ENCODE measurements at regions not wholly inside any gene's neighbourhood (a gene's known extent, or its start where the extent isn't known, plus 50 kb on each side); places are given as distances from the start of the nearest gene placed in this dataset.
"Not testable (repeated sequence)": the region's sequence is repeated elsewhere in the genome, so short reads cannot be mapped to it uniquely, and the experiment has no call there.

DNA sequence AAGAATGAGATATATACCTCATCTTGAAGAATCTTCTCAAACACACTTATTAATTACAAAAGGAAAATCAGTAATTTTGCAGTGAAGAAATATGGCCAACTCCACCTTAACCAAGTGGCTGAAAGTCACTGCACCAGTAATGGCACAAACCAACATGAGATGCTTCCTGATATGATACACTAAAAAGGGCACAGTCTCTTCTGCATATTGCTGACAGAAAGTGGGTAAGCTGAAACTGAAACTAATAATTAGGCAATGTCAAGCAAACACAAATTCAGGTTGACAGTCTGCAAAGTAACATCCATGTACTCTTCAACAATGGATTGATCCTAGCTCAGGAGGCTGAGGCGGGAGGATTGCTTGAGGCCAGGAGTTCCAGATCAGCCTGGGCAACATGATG is 56.1 kb downstream of the ZNF22 start:
- DNase-seq (ENCODE audit: low spot score), result not testable (repeated sequence)

DNA sequence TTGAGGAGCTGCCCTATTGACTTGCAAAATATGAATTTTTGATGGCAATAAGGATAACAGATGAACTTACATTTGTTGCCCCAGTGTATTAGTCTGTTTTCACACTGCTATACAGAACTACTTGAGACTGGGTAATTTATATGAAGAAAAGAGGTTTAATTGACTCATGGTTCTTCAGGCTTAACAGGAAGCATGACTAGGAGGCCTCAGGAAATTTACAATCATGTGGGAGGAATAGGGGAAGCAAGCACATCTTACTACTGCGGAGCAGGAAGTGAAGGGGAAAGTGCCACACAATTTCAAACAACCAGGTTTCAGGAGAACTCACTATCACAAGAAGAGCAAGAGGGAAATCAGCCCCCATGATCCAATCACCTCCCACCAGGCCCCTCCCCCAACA is 57.9 kb downstream of the ZNF22 start:
- no peak for DNase-seq (ENCODE audit: low spot score)

DNA sequence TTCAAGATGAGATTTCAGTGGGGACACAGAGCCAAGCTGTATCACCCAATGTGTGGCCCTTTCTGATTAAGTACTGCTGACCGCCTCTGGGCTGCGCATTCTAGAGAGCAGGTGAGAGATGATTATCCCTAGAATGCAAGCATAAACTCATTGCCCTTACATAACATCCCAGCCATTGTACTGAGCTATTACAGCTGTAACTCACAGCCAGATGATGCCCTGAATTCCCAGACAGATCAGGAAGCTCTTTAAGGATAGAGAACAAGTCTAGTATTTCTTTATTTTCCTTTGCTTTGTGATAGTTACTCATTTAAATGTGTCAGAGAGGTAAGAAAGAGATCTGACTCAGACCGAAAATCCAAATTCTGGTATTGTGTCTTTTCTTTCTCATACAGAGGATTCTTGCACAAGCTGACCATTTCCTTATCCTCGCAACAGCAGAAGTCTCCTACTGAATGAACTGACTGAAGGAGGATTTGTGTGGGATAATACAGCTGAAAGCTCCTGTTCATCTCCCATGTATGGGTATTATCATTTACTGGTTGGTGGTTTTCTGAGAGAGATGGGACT is 58.4 kb downstream of the ZNF22 start:
- DNase-seq (ENCODE audit: low spot score), result no peak

DNA sequence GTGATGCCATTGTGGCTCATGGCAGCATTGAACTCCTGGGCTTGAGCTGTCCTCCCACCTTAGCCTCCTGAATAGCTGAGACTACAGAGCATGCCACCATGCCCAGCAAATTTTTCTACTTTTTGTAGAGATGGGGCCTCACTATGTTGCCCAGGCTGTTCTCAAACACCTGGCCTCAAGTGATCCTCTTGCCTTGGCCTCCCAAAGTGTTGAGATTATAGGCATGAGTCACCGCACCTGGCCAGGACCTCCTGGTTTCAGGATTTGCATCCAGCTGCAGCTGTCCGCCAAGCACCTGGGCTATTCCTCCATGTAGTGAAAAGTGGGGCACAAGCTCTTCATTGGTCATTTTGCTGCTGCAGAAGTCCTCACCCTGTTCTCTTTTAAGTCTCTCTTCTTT is 58.9 kb downstream of the ZNF22 start:
- no peak for DNase-seq (ENCODE audit: low spot score)

DNA sequence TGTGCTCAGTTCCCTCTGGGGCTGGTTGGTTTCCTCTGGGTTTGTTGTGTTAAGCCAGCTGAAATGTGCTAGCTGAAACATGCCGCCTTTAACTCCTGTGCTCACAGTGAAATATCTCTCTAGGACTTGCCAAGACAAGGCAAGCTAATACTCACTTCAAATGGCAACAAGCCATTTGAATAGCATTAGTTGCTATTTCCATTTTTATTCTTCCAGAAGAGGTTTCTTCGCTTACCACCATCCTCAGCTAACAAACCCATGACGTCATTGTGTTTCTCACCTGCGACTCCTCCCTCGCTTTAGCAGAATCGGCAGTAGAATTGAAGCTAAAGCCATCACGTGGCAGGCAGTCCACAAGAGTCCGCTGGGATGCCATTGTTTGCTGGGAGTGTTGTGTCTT is 61.3 kb downstream of the ZNF22 start:
- no peak for DNase-seq (ENCODE audit: low spot score)

DNA sequence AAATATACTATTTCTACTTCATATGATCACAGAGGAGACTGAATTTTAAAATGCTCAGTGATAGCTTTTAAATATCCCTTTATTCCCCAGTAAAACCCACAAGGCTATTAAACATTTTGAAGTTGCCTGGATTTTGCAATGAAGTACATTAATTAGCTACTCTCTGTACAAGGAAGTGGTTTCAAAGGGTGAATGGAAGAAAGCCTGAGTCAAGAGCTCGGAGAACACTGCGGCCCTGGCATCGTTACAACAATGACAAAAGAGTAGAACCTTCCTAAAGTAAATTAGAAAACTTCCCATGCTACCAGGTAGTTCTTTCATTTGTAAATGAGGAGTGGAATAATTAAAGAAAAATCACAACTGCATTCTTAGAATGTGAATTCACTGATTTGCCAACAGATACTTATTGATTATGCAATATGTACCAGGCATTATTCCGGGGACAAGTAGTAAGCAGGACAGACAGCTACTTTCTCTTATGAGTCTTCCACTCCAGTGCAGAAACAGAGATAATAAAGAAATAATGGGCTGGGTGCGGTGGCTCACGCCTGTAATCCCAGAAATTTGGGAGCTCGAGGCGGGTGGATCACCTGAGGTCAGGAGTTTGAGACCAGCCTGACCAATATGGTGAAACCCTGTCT is 63.0 kb downstream of the ZNF22 start:
- no peak for DNase-seq (ENCODE audit: low spot score)

DNA sequence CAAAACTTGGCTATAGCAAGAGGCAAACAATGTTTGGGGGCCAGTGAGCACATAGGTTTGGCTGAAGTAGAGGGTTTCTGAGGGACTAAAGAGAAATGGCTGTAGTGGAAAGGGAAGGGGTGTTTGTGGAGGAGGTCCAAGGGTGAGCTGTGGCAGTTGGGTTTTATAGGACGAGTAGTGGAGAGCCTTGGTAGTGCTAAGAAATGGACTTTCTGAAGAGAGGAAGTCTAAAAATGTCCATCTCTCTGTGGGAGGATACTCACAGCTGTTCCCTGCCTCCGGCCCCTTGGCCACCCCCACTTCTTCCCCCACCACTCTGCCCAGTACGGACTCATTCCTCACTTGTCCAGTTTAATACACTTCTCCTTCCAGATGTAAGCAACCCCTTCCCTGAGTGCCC is 64.3 kb downstream of the ZNF22 start:
- DNase-seq (ENCODE audit: low spot score), result no peak

DNA sequence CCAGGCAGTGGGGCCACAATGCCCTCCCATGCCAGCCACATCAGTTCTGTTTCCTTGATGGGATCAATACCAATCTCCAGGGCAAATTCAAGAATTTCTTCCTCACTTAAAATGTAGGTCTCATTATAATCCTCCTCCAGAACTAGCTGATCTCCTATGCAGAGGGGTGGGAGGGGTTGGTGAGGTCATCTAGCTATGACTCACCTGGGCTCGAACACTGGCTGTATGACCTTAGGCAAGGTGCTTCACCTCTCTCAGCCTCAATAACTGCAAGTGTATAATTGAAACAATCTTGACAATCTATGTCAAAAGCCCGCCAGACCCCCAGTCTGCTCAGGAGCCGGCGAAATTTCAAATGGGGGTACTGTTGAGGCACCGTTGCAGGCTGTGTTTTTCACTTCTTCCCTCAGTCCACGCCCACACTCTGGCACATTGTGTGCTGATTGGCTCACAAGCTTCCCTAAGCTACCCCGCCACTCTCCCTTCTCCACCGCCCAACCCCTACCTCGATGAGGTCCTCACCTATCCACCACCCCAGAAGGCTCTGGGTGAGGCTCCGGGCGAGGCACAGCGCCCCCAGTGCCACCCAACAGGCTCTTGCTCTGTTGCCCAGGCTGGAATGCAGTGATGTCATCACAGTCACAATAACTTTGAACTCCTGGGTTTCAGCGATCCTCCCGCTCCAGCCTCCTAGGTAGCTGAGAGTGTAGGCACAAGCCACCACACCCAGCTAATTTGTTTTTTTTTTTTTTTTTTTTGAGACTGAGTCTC is 70.5 kb downstream of the ZNF22 start:
- no peak for DNase-seq (ENCODE audit: low spot score)

DNA sequence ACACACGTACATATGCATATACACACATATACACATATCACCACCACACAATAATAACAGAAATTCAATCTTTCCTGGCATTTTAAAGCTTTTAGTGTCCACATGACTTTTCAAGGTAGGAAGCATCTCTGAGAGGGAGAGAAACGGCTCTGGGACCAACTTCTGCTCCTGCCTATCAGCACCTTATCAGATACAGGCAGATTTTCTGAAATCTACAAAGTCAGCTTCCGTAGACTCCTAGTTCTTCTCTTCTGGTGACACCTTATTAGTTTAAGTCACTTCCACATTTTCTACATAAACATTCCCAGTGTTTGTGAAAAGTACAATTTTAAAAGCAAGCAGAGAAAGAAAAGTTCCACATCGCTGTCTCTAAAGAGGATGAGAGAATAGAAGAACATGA is 74.5 kb downstream of the ZNF22 start:
- no peak for DNase-seq (ENCODE audit: low spot score)

DNA sequence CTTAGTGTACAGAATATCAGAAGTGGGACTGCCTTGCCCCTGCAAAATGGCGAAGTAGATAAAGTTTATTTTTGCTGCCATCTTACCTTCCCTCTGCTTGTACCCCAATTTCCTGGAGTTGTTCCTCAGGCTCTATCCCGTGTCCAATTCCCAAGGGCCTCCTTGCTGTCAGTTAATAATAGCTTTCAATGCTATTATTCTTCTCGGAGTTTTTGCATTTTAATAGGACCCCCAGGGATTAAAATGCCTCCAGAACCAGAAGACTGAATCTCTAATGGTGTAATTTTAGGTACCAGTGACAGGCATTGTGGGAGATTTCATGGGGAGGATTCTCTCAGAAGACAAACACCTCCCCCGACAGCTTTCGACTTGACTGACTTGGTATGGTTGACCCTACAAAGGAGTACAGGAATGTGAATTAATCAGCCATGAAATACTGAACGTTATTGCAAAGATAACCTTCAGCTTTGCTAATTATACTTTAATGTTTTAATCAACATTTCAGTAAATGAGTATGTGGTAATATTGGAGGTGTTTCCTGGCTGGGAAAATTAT is 75.2 kb downstream of the ZNF22 start:
- no peak for DNase-seq (ENCODE audit: low spot score)

DNA sequence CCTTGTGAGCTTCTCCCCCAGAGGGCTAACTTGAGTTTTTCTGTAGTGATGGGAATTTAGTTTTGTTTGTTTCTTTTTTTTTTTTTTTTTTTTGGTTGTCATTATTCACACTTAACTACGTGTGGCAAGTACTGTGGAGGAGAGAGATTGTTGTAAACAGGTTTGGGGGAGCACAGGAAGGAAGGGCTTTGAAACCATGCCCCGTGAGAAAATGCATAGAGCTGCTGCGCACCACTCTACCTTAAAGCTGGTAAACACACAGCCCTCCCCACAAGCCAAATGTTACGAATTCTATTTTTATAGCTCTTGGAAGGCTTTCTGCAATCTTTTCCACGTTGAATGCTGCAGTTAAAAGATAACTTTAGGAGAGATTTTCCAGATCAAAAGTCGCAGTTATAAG is 76.2 kb downstream of the ZNF22 start:
- no peak for DNase-seq (ENCODE audit: low spot score)

DNA sequence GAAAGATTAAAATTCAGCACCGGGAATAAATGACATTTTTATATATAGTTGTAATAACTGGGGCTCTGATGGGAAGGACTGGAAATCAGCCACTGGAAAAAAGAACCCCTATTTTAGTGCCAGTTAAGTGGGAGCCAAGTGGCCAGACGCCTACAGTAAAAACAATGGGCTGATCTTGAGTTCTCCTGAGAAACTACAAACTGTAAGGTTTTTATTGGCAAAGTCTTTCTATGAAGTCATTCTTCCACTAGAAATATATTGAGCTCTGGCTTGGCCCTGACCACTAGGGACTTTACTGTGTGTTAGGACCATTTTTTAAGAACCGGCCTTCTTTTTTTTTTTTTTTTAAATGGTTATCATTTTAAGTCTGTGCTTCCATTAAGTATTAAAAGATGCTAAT is 79.6 kb downstream of the ZNF22 start:
- DNase-seq (ENCODE audit: low spot score), result no peak

DNA sequence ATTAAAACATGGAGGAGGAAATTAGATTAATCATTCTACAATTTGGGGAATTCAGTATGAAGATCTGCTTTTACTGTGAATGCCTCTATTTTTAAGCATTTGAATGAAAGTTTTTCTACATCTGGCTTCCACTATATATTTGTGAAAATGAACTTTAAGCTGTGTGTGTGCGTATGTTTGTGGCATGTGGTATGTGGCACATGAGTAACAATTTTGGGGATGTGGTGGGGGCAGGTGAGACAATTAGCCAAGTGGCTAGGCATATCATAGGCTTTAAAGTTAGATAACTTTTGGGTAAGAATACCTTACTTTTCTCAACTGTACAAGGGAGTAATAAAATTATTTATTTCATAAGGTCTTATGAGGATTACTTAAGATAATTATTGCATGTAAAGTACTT is 81.5 kb downstream of the ZNF22 start:
- DNase-seq (ENCODE audit: low spot score), result no peak

DNA sequence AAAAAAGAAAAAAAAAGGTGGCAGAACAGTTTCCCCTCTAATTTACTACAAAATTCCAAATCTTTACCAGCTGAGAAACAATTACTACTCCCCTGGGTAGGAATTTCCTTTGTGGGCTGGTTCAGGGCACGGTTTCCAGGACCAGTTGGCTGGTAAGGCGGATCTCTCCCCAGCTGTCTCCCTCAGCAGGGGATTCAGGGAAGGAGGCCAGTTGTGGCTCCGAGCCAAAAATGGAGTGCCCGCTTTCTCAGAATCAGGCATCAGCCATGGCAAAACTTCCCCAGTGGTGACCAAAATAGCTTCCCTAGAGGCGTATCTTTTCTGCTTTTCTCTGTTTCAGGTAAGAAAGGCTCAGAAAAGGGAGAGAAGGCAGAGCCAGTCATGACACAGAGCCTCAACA is 91.2 kb downstream of the ZNF22 start:
- DNase-seq (ENCODE audit: low spot score), result no peak

DNA sequence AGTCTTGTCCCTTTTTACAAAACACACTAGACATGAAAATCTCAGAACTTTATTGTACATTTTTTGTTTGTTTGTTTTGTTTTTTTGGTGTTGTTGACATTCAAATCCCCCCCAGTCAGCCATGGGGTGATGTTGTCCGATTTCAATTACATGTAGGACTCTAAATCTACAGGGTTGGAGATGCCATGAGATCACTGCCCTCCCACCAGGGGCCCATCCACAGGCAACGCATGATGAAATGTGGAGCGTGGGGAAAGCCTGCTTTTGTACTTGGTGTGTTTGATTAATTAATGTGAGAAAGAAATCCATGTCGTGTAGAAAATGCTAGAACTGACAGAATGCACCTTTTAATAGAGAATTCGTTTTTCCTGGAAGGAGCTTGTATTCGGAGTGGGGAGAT is 93.2 kb downstream of the ZNF22 start:
- no peak for DNase-seq (ENCODE audit: low spot score)

DNA sequence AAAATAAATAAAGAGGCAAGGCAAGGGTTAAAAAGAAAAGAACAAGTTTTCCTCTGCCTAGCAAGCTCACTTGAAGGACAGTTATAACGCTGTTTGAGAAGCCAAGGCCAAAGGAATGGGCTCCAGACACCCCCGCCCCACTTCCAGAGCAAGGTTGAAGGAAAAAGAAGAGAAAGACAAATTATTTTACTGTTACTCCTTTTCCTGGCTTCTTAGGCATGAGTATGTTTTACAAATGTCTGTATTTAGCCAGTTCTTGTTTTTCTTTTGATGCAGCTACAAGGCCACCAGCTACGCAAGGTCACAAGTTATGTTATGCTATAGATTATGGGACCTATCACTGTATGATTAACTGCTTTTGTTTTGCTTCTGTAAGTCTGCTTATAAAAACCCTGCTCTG is 94.6 kb downstream of the ZNF22 start:
- no peak for DNase-seq (ENCODE audit: low spot score)

DNA sequence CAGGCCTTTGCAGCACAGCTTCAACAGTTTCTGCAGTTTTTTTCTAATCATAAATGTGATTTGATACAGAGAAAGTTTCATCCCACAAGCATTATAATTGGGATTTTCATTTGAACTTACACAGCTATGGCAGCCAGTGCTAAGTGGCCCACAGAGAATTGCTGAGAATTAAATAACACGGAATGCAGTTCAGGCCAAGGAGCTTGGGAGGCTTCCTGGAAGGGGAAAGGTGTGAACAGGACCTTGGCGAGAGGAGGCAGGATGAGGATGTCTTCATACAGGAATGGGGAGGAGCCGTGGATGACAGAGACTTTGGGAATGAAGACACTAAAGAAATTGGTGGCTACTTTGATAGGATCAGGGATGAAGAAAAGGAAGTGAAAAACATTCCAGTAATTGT is 95.3 kb downstream of the ZNF22 start:
- no peak for DNase-seq (ENCODE audit: low spot score)

DNA sequence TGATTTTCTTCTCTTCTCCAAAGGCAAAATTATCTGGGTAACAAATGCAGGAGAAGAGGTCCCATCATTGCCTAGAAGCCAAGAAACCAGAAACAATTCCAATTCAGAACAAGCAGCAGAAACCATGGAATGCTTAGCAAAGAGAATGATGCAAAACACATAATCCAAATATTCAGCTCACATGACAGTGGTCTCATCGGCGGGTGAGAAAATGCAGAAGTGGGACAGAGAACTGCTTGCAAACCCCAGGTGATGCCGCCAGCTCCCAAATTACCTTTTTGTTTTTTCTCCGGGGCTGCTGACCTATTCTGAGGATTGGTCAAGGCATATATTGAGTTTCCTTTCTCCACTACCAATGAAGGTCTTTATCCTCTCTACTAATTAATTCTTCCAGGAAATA is 99.7 kb downstream of the ZNF22 start:
- no peak for DNase-seq (ENCODE audit: low spot score)

DNA sequence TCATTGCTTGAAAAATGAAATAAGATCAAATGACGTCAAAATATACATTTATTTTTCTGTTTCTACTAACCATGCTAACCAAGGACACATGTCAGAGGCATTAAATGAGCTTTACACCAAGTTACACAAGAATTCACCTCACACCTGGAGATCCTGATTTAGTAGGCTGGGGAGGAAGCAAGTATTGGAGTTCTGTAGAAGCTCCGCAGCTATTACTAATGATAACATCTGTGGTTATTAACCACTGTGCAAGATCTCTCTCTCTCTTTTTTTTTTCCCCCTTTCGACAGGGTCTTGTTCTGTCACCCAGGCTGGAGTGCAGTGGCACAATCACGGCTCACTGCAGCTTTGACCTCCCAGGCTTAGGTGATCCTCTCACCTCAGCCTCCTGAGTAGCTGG is 104.0 kb downstream of the ZNF22 start:
- DNase-seq (ENCODE audit: low spot score), result no peak

DNA sequence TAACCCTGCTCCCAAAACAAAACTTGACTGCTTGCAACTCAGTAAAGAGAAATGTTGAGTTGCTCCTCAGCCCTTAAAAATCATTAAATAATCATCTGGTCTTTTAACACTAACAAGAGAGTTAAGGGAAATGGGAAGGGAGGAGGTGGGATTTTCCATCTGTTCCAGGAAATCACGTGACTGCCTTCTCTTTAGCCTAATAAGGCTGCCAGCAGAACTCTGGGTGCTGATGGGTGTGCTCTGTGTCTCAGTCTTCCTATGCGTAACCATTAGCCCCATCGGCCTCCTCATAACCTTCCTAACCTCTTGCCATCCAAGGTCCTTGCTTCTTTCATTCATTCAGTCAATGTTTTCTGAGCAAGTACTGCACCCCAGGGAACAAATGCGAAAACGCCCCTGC is 104.6 kb downstream of the ZNF22 start:
- not testable (repeated sequence) for DNase-seq (ENCODE audit: low spot score)

DNA sequence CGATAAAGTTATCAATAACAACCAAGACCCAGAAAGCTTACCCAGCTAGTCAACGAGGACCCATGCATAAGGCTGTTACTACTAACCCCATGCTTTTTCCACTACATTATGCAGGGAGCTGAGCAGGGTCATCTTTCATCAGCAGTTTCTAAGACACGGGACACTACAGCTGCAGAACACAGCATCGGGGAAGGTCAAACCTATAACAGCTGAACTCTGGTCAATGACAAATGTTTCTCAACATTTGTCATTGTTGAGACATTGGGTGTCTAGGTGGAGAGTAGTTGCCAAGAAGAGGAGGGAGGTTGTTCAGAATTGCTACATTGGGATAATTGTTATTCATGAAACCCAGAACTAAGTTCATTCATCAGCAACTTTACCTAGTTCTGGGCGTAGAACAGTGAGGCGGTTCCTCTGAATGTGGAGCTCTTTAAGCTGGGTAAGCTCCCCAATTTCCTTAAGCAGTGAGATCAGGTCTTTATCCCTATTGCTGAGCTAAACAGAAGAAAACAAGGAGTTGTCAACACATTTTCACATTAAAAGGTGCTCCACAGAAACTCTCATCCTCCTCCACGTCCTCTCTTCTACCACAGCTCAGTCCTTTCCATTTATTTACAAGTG is 105.6 kb downstream of the ZNF22 start:
- no peak for DNase-seq (ENCODE audit: low spot score)

DNA sequence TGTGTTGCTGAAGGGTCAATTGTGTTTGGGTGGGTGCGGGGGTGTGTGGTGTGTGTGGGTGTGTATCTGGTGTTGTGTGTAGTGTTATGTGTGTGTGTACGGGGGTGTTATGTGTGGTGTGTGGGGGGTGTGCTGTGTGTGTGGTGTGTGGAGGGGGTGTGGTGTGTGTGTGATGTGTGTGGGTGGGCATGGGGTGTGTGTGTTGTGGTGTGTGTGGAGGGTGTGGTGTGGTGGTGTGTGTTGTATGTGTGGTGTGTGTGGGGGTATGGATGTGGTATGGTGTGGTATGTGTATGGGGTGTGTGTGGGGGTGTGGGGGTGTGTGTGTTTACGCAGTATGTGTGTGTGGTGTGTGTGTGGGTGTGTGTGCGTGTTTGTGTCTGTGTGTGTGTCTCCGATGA is 110.8 kb downstream of the ZNF22 start:
- DNase-seq (ENCODE audit: low spot score), result no peak

DNA sequence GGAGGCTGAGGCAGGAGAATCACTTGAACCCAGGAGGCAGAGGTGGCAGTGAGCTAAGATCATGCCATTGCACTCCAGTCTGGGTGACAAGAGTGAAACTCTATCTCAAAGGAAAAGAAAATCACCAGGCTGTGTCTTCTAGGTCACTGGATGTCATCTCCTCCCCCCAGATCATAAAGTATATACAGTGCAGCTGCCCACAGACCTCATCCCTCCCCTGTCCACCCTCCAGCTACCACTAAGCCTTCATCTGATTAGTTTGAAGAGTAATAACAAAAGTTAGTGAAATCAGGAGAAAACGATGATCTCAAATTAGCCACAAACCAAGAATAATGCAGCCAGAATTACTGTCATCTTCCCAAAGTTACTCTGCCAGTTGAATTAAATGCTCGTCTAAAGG is 117.2 kb downstream of the ZNF22 start:
- not testable (repeated sequence) for DNase-seq (ENCODE audit: low spot score)

All from AG20443 (cell line).